ENCODE measurements at regions not wholly inside any gene's neighbourhood (a gene's known extent, or its start where the extent isn't known, plus 50 kb on each side); places are given as distances from the start of the nearest gene placed in this dataset.

DNA sequence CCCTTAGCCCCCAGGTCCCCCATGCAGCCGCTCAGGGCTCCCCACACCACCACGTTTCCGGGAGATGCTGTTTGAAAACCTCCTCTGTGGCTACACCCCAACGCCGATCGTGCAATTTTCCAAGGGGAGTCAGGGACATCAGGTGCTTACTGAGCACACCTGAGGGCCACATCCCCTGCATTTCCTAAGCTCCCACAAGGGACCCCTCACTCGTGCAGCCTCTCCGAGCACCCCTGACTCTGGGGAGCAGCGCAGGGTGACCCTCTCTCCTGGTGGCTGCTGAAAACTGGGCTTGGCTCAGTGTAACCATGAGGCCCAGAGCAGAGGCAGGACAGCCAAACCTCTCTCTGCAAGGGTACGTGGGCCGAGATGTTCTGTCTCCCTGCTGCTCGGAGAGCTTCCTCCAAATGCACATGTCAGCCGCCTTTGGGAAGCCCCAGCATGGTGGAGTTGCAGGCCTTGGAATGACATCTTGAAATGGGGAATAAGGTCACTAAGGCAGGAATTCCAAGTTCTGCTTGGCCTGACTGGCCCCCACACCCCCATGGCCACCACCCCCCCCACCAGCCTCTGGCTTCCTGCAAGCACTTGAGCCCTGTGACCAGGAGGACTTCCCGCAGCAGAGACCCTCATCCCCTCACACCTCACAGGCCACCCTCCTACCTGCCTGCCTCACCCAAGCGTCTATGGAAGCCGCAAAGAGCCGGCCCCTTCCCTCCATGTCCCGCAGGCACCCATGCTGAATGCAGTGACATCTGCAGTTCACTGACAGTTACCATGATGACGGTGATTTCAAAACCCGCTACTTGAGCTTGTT, 257.4 kb downstream of the BRD1 start:
- no peak for DNase-seq

DNA sequence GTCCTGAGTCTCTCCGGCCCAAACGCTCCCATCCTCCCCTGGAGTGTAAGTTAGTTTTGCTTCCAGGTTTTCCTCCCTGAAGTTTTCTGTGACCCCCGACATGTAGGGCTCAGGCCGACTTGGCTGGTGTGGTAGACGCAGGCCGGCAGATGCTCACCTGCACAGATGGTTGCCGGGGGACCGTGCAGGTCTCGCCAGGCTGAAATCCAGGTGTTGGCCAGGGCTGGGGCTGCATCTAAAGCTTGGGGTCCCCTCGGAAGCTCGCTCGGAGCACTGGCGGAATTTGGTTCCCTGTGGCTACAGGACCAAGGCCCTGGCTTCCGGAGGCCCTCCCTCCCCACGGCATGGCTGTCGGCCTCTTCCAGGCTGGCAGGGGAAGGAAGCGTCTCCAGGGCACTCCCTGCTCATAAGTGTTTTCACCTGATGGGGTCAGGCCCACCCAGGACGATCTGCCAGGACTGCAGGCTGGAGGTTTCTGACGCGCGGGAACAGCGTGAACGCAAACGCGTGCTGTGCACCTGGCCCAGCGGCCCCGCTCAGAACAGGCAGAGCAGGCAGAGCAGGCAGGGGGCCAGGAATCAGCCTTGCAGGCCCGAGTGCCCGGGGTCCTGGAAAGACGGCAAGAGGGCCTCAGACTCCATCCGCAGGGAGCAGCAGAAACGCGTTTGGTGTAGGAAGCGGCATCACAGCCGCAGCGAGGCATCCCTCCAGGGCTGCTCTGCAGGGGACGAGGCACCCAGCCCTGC, 258.2 kb downstream of the BRD1 start:
- no peak for DNase-seq

DNA sequence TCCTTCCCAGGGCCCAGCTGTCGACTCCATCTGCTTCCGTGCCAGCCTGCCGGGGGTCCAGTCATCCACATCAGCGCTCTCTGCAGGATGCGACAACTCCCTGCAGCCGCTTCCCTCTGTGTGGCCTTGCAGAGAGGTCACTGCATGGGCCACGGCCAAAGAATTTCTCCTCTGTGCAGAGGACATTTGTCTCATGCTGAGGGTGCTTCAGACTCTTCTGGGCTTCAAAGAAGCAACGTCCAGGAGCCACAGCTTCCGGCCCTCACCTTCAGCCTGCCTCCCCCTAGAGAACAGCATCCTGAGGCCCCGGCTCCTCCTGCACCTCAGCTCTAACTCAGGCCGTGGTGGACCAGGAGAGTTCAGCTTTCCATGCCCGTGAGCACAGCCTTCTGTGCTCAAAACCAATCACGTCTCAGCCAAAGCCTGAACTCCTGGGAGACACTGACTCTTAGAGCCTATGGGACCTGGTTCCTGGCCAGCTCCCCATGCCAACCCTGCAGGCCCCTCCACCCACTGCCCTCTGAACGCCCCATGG, 258.9 kb downstream of the BRD1 start:
- no peak for DNase-seq

DNA sequence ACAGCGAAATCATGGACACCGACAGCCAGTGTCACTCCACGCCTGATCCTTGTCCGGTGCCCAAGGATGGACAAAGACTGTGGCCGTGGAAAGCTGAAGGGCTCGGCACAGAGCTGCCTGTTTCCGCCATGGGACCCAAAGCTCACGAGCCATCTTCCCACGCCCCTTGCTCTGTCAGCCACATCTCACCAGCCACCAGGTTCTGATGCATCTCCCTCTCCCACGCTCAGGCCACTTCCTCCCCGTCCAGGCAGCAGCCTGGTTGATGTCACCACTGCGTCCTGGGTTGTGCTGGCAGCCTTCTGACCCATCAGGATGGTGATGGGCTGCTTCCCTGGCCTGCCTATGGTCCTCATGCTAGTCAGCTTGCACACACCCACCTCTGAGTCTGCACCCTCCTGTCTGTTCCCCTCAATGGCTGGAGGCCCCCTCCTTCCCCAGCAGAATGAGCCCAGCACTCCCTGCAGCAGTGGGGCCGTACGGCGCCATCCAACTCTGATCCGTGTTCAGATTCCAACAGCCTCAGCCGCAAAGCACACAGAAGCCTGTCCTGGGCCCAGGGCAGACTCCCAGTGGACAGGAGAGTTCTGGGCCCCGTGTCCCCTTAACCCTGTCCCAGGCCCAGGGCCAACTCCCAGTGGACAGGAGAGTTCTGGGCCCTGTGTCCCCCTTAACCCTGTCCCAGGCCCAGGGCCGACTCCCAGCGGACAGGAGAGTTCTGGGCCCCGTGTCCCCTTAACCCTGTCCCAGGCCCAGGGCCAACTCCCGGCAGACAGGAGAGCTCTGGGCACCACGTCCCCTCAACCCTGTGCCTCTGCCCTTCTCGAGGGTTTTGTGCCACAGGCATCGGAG, 259.5 kb downstream of the BRD1 start:
- no peak for DNase-seq

DNA sequence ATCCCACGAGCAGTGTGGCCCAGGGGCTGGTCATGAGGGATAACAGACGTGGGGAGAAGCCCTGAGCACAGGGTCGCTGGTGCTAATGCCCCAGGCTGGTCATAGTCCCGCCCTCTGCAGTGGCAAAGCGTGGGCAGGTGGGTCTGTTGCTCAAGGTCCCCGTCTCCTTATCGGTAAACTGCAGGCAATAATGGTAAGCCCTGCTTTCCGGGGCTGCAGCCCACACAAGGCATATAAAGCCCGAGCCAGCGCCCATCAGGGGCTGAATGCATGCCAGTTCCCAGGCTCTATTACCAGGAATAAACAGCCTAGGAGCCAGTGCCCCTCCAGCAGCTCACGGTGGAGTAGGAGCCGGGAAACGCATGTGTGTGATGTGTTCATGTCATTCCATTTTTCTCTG, 261.0 kb downstream of the BRD1 start:
- no peak for DNase-seq

DNA sequence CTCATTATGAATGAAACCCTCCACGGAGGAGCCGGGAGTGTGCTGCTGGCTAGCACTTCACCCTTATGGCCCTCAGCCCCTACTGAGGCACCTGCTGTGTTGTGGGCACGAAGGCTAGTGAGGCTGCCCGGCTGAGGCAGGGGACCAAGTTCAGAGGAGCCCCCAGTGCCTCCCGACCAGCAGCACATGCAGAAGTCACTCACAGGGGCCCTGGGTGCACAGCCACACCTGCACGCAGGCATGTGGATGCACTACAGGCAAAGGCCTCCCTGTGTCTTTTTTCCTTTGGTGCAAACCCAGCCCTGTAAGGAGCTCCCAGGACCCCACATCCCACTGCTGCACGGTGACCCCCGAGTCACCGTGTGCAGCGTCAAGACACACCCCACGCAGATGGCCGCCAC, 261.5 kb downstream of the BRD1 start:
- DNase-seq = no peak

DNA sequence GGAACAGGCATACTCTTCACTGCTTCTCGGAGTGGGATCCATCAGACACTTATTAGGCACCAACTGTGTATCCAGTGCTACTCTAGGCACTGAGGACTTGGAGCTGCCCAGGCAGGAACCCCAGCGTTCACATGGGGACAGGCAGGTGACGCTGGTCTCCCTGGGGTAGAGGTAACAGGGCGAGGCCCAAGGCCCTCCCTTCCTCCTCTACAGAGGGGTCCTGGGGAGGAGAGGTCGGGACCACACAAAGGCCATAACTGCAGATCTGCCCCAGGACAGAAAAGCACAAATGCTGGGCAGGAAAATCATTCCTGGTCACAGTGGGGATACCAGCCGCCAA, 262.2 kb downstream of the BRD1 start:
- DNase-seq = no peak

DNA sequence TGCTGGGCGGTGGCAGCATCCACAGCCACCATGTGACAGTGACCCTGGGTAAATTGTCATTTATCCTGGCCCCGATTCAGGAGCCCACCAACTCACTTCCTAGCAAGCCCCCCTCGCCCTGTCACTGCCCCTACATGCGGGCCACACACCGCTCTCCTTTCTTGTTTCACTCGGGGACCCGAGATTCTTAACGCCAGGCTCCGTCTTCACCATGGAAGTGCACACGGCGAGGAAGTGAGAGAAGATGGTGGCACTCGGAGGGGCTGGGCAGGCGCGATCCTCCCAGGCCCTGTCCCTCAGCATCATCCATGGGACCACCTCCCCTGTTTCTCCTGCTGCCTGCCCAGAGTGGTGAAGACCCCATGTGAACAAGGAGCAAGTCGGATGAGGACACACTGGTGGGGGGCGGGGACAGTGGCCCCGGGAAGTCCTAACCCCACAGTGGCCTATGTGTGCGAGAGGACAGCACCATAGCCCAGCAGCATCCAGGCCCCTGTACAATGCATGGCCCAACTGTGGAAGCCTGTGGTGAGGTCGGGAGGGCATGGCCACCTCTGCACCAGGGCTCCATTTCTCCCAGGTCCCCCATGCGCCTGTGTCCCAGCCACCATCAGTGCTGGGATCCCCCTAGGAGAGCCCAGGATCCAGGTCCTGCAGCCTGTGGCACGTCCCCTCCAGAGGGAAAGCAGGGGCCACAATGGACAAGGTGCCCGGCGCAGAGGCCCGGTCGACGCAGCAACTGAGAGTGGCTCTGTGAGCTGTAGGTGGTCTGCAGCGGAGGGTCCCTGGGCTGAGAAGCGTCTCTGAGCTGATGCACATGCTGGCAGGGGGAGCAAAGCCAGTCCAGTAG, 262.8 kb downstream of the BRD1 start:
- no peak for DNase-seq

DNA sequence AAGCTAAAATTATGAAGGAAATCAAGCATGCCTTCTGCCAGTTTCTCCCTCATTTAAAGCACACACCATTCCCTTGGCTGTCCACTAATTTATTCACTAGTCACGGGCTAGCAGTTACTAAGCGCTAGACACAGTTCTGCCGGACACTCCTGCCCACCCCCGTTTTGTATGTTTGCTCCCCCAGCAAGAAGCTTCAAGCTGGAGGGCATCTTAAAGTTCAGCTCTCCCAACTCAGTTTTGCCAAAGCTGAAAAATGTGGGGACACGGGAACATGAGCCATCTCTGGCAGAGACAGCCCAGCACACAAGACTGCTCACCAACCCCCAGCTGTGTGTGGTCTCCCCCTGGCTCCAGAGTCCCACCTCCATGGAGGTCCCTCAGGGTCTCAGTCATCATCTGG, 263.6 kb downstream of the BRD1 start:
- DNase-seq = no peak

DNA sequence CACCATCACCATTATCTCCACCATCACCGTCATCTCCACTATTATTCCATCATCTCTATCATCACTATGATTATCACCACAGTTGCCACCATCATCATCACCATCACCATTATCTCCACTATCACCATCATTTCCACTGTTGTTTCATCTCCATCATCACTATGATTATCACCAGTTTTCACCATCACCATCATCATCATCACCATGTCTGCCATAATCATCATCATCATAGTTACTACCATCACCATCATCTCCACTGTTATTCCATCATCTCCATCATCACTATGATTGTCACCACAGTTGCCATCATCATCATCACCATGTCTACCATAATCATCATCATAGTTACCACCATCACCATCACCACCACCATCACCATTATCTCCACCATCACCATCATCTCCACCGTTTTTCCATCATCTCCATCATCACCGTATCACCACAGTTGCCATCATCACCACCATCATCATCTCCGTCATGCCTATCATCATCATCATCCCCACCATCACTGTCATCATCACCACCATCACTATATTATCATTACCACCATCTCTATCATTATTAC, 264.9 kb downstream of the BRD1 start:
- no peak for DNase-seq

DNA sequence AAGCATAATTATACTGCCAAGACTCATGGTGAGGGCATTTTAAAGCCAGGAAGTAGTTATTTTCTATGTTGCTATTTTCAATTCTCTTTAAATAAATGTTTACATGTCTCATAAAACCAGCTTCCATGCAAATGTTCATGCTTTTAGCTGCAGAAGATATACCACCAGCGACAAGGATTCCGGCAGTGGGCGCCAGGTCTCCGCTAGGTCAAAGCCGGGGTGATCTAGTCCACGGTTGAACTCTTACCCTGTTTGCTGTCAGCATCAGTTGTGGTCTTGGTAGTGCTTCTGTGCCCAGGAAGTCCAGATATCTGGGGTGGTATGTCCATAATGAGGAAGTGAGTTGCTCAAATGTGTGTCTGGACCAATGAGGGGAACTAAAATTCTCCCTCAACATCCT, 265.7 kb downstream of the BRD1 start:
- no peak for DNase-seq

DNA sequence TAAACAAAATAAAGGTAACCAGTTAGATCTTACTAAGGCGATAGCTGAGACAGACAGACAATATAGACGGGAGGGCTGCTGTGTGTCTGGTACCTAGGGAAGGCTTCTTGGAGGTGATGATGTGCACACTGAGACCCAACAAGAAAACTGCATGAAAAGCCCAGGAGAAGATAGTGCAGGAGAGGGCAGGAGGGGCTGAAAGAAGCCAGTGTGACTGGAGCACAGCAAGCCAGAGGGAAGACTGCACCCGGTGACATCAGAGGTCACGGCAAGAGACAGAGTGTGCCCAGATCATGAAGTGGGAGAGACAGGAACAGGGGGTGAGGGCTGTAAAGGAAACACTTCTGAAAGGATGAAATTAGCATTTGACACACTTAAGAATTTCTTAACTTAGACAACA, 266.3 kb downstream of the BRD1 start:
- DNase-seq = no peak

DNA sequence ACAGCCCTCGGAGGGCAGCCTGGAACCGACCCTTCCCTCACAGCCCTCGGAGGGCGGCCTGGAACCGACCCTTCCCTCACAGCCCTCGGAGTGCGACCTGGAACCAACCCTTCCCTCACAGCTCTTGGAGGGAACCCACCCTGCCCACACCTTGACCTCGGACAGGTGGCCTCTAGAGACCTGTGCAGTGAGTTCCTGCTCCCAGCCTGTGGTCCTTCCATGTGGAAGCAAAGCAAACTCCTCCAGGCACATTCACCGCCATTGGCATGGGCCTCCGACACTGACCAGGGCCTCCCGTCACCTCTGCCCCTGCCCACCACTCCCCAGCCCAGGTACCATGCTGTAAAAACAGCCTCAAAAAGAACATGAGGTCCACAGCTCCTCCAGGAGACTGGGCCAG, 272.1 kb downstream of the BRD1 start:
- DNase-seq = no peak

DNA sequence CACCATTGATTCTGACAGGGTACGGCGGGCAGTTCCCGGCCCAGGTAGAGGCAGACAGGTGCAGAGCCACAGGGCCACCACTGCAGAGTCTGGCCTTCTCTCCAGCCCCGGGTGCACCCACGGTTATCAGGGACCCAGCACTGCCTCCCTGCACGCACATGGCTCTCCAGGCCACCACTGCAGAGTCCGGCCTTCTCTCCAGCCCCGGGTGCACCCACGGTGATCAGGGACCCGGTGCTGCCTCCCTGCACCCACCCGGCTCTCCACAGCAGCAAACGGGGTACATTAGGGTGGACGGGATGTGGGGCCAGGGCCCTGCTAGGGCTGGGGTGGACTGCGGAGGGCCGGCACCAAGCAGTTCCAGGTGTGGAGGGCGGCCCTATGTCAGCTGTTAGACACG, 272.9 kb downstream of the BRD1 start:
- no peak for DNase-seq

DNA sequence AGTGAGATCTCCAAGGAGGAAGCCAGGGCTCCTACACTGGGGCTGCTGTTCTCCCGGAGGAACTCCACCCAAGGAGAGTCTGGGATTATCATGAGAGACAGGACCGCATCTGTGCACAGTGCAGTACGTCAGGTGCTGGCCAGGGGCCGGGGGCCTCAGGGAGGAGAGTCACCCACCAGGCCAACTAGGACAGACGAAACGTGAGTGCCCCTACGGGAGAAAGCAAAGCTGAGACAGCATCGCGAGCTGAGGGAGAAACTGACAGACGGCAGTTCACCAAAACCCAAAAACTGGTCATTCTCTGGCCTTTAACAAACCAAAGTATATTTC, 273.4 kb downstream of the BRD1 start:
- no peak for DNase-seq

DNA sequence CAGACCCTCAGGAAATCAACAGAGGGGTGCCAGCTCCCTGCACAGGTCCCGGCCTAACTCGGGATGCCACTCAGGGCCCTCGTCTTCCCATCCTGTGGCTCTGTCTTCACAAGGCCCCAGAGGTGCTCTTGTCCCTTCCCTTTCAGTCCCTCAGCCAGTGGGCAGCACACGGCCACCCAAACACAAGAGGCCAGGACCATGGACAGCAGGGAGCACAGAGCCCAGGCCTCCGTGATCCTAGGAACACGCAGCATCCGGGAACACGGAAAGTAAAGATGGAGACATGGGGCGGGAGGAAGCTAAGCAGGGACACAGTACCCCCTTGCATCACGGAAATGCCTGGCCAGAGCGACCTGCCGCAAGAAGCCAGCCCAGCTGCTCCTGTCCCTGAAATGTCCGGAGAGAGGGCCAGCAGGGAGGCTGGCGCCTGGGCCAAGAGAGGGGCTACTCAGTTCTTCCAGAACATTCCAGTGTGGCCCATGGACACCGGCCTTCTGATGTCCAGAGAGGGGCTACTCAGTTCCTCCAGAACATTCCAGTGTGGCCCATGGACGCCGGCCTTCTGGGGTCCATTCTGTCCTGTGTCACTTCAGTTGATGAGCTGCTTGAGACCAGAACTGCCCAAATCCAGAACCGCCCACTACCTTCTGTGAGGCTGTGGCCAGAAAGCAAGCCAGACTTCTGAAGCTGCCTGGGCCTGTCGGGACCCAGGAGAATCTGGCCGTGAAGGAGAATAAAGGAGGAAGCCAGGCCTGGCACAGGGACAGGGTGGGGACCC, 274.0 kb downstream of the BRD1 start:
- no peak for DNase-seq

DNA sequence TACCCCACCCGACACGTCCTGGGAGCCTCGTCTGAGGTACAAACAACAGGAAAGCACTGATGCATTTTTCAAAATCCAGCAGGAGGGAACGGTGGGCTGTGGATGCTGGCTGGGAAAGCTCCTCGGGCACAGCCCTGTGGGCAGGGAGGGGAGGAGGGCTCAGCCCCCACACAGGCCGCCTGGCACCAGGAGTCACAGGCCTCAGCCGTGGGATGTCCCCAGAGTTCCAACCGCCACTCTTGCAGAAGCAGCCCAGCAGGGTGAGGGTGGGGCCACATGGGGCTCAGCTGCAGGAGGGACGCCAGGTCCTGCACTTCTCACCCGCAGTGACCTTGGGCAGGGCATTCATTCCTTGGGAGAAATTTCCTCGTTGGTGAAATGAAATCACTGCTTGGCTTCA, 274.6 kb downstream of the BRD1 start:
- no peak for DNase-seq

DNA sequence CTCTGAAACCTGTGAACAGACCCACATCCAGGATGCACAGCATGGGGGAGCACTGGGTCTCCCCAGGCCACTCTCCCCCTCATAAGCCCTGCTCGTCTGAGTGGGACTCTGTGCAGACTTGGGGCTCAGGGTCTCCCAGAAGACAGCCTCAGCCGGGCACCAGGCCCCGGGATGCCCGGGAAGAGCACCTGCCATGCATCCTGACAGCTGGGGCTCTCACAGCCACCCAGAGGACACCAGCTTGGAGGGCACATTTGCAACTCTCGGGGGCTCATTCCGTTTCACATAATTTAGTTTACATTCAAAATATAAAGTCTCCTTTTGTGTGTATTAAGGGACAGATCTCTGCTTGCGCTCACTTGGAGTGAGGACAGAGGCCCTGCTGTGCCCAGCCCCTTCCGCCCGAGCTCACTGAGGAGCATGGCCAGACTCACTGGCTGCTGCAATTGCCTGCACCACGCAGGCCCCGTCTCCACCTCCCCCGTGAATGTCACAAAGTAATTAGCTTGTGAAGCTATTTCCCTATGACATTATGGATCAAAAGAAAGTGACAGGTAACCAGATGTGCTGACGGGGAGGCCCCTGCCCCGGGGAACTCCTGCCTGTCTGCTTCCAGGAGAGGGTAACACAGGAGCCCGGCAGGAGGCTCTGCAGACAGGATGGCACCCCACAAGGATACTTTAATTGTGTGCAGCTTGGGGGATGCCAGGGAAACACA, 275.6 kb downstream of the BRD1 start:
- no peak for DNase-seq

DNA sequence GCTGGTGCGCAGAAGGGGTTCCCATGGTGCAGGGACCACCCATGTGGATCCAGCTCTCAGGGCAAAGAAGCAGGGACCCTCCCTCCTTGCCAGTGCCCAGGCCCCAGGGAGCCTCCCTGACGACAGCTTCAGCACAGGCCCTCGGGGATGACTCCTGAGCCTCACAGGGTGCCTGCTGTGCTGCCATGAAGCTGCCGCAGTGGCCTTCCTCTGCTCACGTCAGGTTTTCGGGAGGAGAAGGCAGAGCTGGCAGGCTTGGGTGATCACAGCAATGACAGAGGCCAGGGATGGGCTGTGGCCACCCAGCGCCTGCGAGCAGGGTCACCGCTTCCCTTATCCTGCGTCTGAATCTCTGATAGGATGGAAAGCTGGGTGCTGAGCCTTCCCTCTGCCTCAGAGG, 276.2 kb downstream of the BRD1 start:
- no peak for DNase-seq
